GM18508 (cell line): ENCODE measurements at regions not wholly inside any gene's neighbourhood (a gene's known extent, or its start where the extent isn't known, plus 50 kb on each side); places are given as distances from the start of the nearest gene placed in this dataset.

Experiments
- ATAC-seq: cut with Tn5 transposase; IDR thresholded peaks from one replicate; pipeline ENCODE4 v1.9.1; 2021; ENCODE audit warnings: moderate number of reproducible peaks; ENCODE audit not compliant: insufficient read depth, unreplicated experiment

- ATAC-seq, result no peak
Measured at GRCh38 chr5:2282893-2283292, 400.2 kb upstream of the IRX4 start.

GRCh38 chr5:2282034-2282690 is 399.4 kb upstream of the IRX4 start:
- ATAC-seq, result no peak

- ATAC-seq, result no peak
Measured at GRCh38 chr5:2281446-2281845, 398.7 kb upstream of the IRX4 start.

GRCh38 chr5:2280318-2280717 is 397.6 kb upstream of the IRX4 start:
- no peak for ATAC-seq

GRCh38 chr5:2278825-2279456 is 396.2 kb upstream of the IRX4 start:
- no peak for ATAC-seq

GRCh38 chr5:2277886-2278285 is 395.2 kb upstream of the IRX4 start:
- ATAC-seq, result no peak

- ATAC-seq, result no peak
Measured at GRCh38 chr5:2276101-2276500, 393.4 kb upstream of the IRX4 start.

- ATAC-seq, result no peak
Measured at GRCh38 chr5:2272755-2273154, 390.0 kb upstream of the IRX4 start.

- ATAC-seq, result no peak
Measured at GRCh38 chr5:2272039-2272438, 389.3 kb upstream of the IRX4 start.

GRCh38 chr5:2271316-2271715 is 388.6 kb upstream of the IRX4 start:
- ATAC-seq, result no peak

- ATAC-seq, result no peak
Measured at GRCh38 chr5:2270467-2270866, 387.7 kb upstream of the IRX4 start.

- no peak for ATAC-seq
Measured at GRCh38 chr5:2269656-2270055, 386.9 kb upstream of the IRX4 start.

GRCh38 chr5:2267991-2268390 is 385.3 kb upstream of the IRX4 start:
- no peak for ATAC-seq

- no peak for ATAC-seq
Measured at GRCh38 chr5:2266641-2267240, 384.0 kb upstream of the IRX4 start.

GRCh38 chr5:2265341-2265740 is 382.6 kb upstream of the IRX4 start:
- no peak for ATAC-seq

GRCh38 chr5:2263763-2264162 is 381.0 kb upstream of the IRX4 start:
- no peak for ATAC-seq

GRCh38 chr5:2262620-2263019 is 379.9 kb upstream of the IRX4 start:
- no peak for ATAC-seq

- ATAC-seq, result no peak
Measured at GRCh38 chr5:2261004-2261703, 378.4 kb upstream of the IRX4 start.

GRCh38 chr5:2260211-2261003 is 377.7 kb upstream of the IRX4 start:
- ATAC-seq, result no peak

- ATAC-seq, result no peak
Measured at GRCh38 chr5:2259494-2260107, 376.9 kb upstream of the IRX4 start.
